ENCODE measurements at regions not wholly inside any gene's neighbourhood (a gene's known extent, or its start where the extent isn't known, plus 50 kb on each side); places are given as distances from the start of the nearest gene placed in this dataset.

- no peak for ATAC-seq
- Histone ChIP-seq H3K9me3 (no peaks in the 10 kb centered on the region), H3K4me3 (no peak overlapping the region), H3K36me3 (ENCODE audit: low read depth) (no peaks in the 10 kb centered on the region), H3K4me1 (ENCODE audit: low read depth) (no peaks in the 10 kb centered on the region)
- intact Hi-C loops (cut with DNase I, micrococcal nuclease) = no loop called here
- no peak for TF ChIP-seq CTCF (IDR thresholded peaks at IDR 0.05)
- DNase-seq = no peak
Observed at GRCh38 chr11:69239641-69240040, 54.3 kb upstream of the MYEOV start.

DNA sequence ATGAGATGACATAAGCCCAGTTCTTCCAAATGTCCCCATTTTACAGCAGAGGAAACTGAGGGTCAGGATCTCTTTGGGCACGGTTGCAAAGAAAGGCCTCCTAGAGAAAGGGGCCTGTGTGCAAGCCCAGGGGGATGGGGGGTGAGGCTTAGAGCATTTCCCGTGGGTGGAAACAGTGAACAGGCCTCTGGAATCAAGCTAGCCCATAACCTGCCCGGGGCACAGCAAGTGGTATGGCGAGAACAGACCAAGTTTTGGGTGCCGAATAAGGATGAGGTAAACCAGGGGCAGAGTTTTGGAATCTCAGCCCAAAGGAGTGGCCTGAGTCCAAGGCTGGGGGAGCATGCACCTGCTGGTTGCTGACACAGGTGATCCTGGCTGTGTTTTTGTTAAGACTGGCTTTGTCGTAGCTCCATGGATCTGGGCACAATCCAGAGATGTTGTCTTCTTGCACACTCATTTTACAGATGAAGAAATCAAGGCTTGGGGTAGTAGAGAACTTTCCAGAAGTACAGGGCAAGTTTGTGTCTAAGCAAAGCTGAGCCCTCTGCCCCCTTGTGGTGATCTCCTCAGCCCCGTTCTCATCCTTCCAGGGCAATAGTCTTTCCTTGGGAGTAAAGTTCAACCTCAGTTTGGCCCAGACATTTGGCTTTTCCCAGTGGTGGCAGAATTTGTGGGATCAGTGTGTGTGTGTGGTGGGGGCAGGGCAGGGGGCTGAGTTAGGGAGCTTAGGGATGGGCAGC lies 53.5 kb upstream of the MYEOV start:
- H3K36me3 ChIP-seq (ENCODE audit: low read depth) = no peaks in the 10 kb centered on the region
- TF ChIP-seq CTCF (IDR thresholded peaks at IDR 0.05) = peak; percentile 12
- H3K4me1 ChIP-seq (ENCODE audit: low read depth) = no peaks in the 10 kb centered on the region
- intact Hi-C loops (cut with DNase I, micrococcal nuclease) = no loop called here
- no peak overlapping the region for H3K4me3 ChIP-seq
- DNase-seq (peak in 2 of 3 donors; percentile 63 to 76), ATAC-seq (peak; percentile 79)
- H3K9me3 ChIP-seq = no peaks in the 10 kb centered on the region

DNA sequence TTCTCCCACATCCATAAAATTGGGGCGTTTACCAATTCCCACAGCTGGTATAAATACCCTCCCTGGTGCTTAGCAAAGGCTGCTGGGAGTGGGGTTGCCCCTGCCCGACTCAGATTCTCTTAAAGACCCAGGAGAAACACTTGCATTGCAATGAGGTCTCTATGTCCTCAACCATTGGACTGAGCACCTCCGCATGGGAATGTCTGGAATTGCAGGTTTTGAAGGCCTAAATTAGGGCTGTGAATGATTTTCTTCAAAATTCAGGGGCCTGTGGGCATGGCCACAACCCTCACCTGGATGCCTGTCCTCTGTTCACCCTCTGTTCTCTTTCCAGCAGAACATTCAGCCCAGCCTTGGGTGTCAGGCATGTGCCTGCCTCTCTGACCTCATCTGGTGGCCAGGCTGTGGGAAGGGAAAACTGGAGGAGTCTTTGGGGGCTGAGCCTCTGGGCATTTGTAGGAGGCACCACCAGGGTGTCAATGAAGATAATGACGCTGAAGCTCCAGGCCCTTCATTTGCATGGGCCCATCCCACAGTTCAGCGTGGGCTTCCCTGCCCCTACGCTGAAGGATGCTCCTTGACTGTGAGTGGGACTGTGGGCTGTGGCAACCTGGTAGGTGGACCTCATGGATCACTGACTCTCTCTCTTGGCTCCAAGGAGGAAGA lies 52.7 kb upstream of the MYEOV start:
- intact Hi-C loops (cut with DNase I, micrococcal nuclease) = no loop called here
- ATAC-seq (no peak), DNase-seq (no peak)
- H3K36me3 ChIP-seq (ENCODE audit: low read depth) = no peaks in the 10 kb centered on the region
- no peaks in the 10 kb centered on the region for H3K4me1 ChIP-seq (ENCODE audit: low read depth)
- no peak for TF ChIP-seq CTCF (IDR thresholded peaks at IDR 0.05)
- no peaks in the 10 kb centered on the region for H3K9me3 ChIP-seq
- H3K4me3 ChIP-seq = no peak overlapping the region

DNA sequence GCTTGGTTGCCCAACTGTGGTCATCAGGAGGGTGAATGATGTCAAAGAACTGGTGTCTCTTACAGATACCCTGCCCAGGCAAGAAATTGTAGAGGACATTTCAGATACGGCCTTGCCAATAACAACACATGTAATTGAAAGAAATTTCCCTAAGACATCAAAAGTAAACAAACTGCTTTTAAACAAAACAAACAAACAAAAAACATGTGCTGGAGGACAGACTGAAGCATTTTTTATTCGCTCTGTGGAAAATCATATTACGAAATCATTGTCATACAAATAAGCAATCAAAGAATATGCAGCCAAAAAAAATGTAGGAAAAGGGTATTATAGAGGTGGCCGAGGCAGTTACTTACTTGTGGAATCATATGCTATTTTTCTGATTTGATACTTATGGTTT lies 52.1 kb upstream of the MYEOV start:
- no peak overlapping the region for H3K4me3 ChIP-seq
- H3K9me3 ChIP-seq = no peaks in the 10 kb centered on the region
- no peak for TF ChIP-seq CTCF (IDR thresholded peaks at IDR 0.05)
- no peaks in the 10 kb centered on the region for H3K4me1 ChIP-seq (ENCODE audit: low read depth)
- H3K36me3 ChIP-seq (ENCODE audit: low read depth) = no peaks in the 10 kb centered on the region
- DNase-seq (no peak), ATAC-seq (no peak)
- intact Hi-C loops (cut with DNase I, micrococcal nuclease) = no loop called here

GRCh38 chr11:69242266-69242920 lies 51.6 kb upstream of the MYEOV start:
- Histone ChIP-seq H3K4me3 (no peak overlapping the region), H3K36me3 (ENCODE audit: low read depth) (no peaks in the 10 kb centered on the region), H3K9me3 (no peaks in the 10 kb centered on the region), H3K4me1 (ENCODE audit: low read depth) (no peaks in the 10 kb centered on the region)
- no peak for TF ChIP-seq CTCF (IDR thresholded peaks at IDR 0.05)
- DNase-seq (no peak), ATAC-seq (peak; percentile 22)
- intact Hi-C loops (cut with DNase I, micrococcal nuclease) = no loop called here
